SU-DHL-6 (cell line): ENCODE measurements at regions not wholly inside any gene's neighbourhood (a gene's known extent, or its start where the extent isn't known, plus 50 kb on each side); places are given as distances from the start of the nearest gene placed in this dataset.

Source experiments
- CTCF ChIP-seq: fragments of 200-600 bp; sonication (generic); IDR thresholded peaks from one replicate; pipeline ENCODE4 v1.5.1; 2017; ENCODE audit warnings: antibody characterized with exemption, mild to moderate bottlenecking, low read length, moderate library complexity; ENCODE audit not compliant: insufficient read depth, poor library complexity, severe bottlenecking
- EZH2phosphoT487 ChIP-seq: fragments of 200-600 bp; sonication (generic), shearing (Covaris generic); conservative IDR thresholded peaks from 2 replicates; pipeline ENCODE4 v1.6.1; 2018; ENCODE audit warnings: mild to moderate bottlenecking, antibody characterized with exemption, low read length, moderate library complexity, mixed read lengths

DNA sequence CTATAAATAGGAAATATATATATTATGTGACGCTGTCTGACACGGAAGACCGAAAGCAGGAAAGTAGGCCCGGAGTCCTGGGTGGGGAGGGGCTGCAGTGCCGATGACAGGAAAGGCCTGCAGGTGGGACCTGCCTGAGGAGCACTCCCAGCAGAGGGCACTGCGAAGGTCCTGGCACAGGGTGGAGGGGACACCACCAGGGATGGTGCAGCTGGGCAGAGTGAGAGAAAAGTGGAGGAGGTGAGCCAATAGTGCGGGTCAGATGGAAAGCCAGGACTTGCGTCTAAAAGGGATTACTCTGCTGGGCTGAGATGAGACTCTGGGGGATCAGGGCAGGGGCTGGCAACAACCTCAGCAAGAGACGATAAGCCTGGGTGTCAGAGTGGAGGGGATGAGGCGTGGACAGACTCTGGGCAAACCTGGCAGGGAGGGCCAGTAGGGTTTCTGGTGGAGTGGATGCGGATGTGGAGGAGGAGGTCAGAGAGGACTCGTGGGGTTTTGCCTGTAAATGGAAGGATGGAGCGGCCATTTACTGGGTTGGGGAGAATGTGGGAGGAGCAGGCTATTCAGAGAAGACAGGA lies 118.2 kb upstream of the ZNF746 start:
- TF ChIP-seq CTCF, result no peak
- no peak for TF ChIP-seq EZH2phosphoT487
